Liver (tissue), 8 donors: ENCODE measurements at regions not wholly inside any gene's neighbourhood (a gene's known extent, or its start where the extent isn't known, plus 50 kb on each side); places are given as distances from the start of the nearest gene placed in this dataset.

ENCODE experiments used
- DNase-seq: peaks from one replicate; pipeline ENCODE4 v3.0.0-alpha.2; 2017; ENCODE audit warnings: low spot score
- H3K27ac ChIP-seq, 2 donors: one replicate each; pipeline ENCODE4 v1.7.0; 2013; ENCODE audit warnings: inconsistent platforms in 2 of 2, low read length in 2 of 2, control low read depth in 1 of 2, low read depth in 1 of 2, mild to moderate bottlenecking in 1 of 2
- H3K27me3 ChIP-seq, 4 donors: one replicate each; pipeline versions ENCODE4 v1.6.1 to v1.7.0; 2013; ENCODE audit warnings: low read length in 3 of 4, inconsistent platforms in 1 of 4, mild to moderate bottlenecking in 1 of 4, moderate library complexity in 1 of 4; ENCODE audit not compliant: control insufficient read depth in 4 of 4, insufficient read depth in 4 of 4
- H3K36me3 ChIP-seq, 4 donors: one replicate each; pipeline versions ENCODE4 v1.6.1 to v1.7.0; 2013; ENCODE audit warnings: low read length in 3 of 4, mild to moderate bottlenecking in 3 of 4, low read depth in 1 of 4, moderate library complexity in 1 of 4; ENCODE audit not compliant: control insufficient read depth in 4 of 4, insufficient read depth in 3 of 4
- H3K4me1 ChIP-seq, 4 donors: one replicate each; pipeline versions ENCODE4 v1.6.1 to v1.7.0; 2013; ENCODE audit warnings: low read length in 3 of 4, mild to moderate bottlenecking in 3 of 4, moderate library complexity in 1 of 4; ENCODE audit not compliant: control insufficient read depth in 4 of 4, insufficient read depth in 4 of 4
- H3K4me3 ChIP-seq, 3 donors: one replicate each; pipeline versions ENCODE4 v1.6.1 to v1.7.0; 2013; ENCODE audit warnings: low read length in 3 of 3, control low read depth in 1 of 3, low read depth in 1 of 3, mild to moderate bottlenecking in 1 of 3
- H3K9ac ChIP-seq, 2 donors: one replicate each; pipeline ENCODE4 v1.7.0; 2013; ENCODE audit warnings: low read length in 2 of 2, mild to moderate bottlenecking in 2 of 2, moderate library complexity in 2 of 2, control low read depth in 1 of 2, low read depth in 1 of 2
- H3K9me3 ChIP-seq, 4 donors: one replicate each; pipeline versions ENCODE4 v1.6.1 to v1.7.0; 2013; ENCODE audit warnings: low read length in 3 of 4; ENCODE audit not compliant: control insufficient read depth in 4 of 4
- ATF3 ChIP-seq: IDR thresholded peaks from 2 replicates; pipeline ENCODE4 v1.6.1; 2016; ENCODE audit warnings: antibody characterized with exemption
- EGR1 ChIP-seq, 2 donors: IDR thresholded peaks; 2 replicates each; pipeline ENCODE4 v1.6.1; 2016 to 2018; ENCODE audit warnings: antibody characterized with exemption in 2 of 2, low read depth in 2 of 2
- FOXA1 ChIP-seq: IDR thresholded peaks from 2 replicates; pipeline ENCODE4 v1.6.1; 2016; ENCODE audit warnings: antibody characterized with exemption
- FOXA2 ChIP-seq: IDR thresholded peaks from 2 replicates; pipeline ENCODE4 v1.6.1; 2016; ENCODE audit warnings: antibody characterized with exemption
- GABPA ChIP-seq, 2 donors: IDR thresholded peaks in 1 of 2; conservative IDR thresholded peaks in 1 of 2; 2 replicates each; pipeline ENCODE4 v1.6.1; 2016; ENCODE audit warnings: antibody characterized with exemption in 2 of 2, mild to moderate bottlenecking in 1 of 2, moderate library complexity in 1 of 2
- HNF4A ChIP-seq, 2 donors: conservative IDR thresholded peaks; 2 replicates each; pipeline ENCODE4 v1.6.1; 2016; ENCODE audit warnings: antibody characterized with exemption in 2 of 2, mild to moderate bottlenecking in 2 of 2
- HNF4G ChIP-seq: IDR thresholded peaks from 2 replicates; pipeline ENCODE4 v1.6.1; 2016; ENCODE audit warnings: antibody characterized with exemption
- JUND ChIP-seq, 2 donors: IDR thresholded peaks; 2 replicates each; pipeline ENCODE4 v1.6.1; 2016; ENCODE audit warnings: antibody characterized with exemption in 2 of 2
- NR2F2 ChIP-seq: IDR thresholded peaks from 2 replicates; pipeline ENCODE4 v1.6.1; 2016; ENCODE audit warnings: antibody characterized with exemption
- RAD21 ChIP-seq, 2 donors: IDR thresholded peaks; 2 replicates each; pipeline ENCODE4 v1.6.1; 2016; ENCODE audit warnings: antibody characterized with exemption in 2 of 2, mild to moderate bottlenecking in 2 of 2
- REST ChIP-seq: IDR thresholded peaks from 2 replicates; pipeline ENCODE4 v1.6.1; 2016; ENCODE audit warnings: antibody characterized with exemption, mild to moderate bottlenecking
- RXRA ChIP-seq, 2 donors: IDR thresholded peaks; 2 replicates each; pipeline ENCODE4 v1.6.1; 2017 to 2018; ENCODE audit warnings: antibody characterized with exemption in 2 of 2, mild to moderate bottlenecking in 1 of 2
- SP1 ChIP-seq: IDR thresholded peaks from 2 replicates; pipeline ENCODE4 v1.6.1; 2018; ENCODE audit warnings: antibody characterized with exemption, mild to moderate bottlenecking
- TAF1 ChIP-seq: conservative IDR thresholded peaks from 2 replicates; pipeline ENCODE4 v1.6.1; 2016; ENCODE audit warnings: antibody characterized with exemption, mild to moderate bottlenecking
- YY1 ChIP-seq: IDR thresholded peaks from 2 replicates; pipeline ENCODE4 v1.6.1; 2016; ENCODE audit warnings: antibody characterized with exemption, mild to moderate bottlenecking
- WGBS: extraction: QIAGEN DNeasy Blood & Tissue Kit; methylation state at CpG from one replicate; pipeline ENCODE4 v1.1.7; 2013; 5-methylcytosine and 5-hydroxymethylcytosine counted together
- TF ChIP-seq, protein P1 (sequence below): IDR thresholded peaks from 2 replicates; pipeline ENCODE4 v1.6.1; 2016; ENCODE audit warnings: antibody characterized with exemption
- TF ChIP-seq, protein P2 (sequence below): fragments of 150-350 bp; IDR thresholded peaks from 2 replicates; pipeline ENCODE4 v1.5.1; 2017; ENCODE audit warnings: improper control_type of control experiment, low read depth, low read length; ENCODE audit not compliant: missing input control
- TF ChIP-seq, protein P3 (sequence below): IDR thresholded peaks from 2 replicates; pipeline ENCODE4 v1.6.1; 2016; ENCODE audit warnings: antibody characterized with exemption
- donor health status: healthy.
- donor health status: healthy.
- donor health status: healthy.
- donor health status: healthy.
- donor health status: healthy.

GRCh38 chr14:28607661-28608060 lies 158.9 kb upstream of the FOXG1 start:
- H3K4me1 ChIP-seq, result no peaks in the 10 kb centered on the region
- H3K27me3 ChIP-seq, result peaks cover 0 to 5% (median 0%) of the 10 kb centered on the region in 4 donors
- H3K36me3 ChIP-seq, result no peaks in the 10 kb centered on the region
- TF ChIP-seq REST (no peak), YY1 (no peak), HNF4A (conservative IDR thresholded peaks at IDR 0.05) (no peak), TAF1 (no peak), FOXA2 (no peak), GABPA (IDR thresholded peaks at IDR 0.05 in 1 of 2, conservative IDR thresholded peaks at IDR 0.05 in 1 of 2) (no peak), NR2F2 (no peak), RAD21 (IDR thresholded peaks at IDR 0.05) (no peak), EGR1 (IDR thresholded peaks at IDR 0.05; ENCODE audit: low read depth in 2 of 2) (no peak), JUND (IDR thresholded peaks at IDR 0.05) (no peak), SP1 (no peak), RXRA (IDR thresholded peaks at IDR 0.05) (no peak), FOXA1 (no peak), ATF3 (no peak), HNF4G (no peak)
- TF ChIP-seq, protein P1, sequence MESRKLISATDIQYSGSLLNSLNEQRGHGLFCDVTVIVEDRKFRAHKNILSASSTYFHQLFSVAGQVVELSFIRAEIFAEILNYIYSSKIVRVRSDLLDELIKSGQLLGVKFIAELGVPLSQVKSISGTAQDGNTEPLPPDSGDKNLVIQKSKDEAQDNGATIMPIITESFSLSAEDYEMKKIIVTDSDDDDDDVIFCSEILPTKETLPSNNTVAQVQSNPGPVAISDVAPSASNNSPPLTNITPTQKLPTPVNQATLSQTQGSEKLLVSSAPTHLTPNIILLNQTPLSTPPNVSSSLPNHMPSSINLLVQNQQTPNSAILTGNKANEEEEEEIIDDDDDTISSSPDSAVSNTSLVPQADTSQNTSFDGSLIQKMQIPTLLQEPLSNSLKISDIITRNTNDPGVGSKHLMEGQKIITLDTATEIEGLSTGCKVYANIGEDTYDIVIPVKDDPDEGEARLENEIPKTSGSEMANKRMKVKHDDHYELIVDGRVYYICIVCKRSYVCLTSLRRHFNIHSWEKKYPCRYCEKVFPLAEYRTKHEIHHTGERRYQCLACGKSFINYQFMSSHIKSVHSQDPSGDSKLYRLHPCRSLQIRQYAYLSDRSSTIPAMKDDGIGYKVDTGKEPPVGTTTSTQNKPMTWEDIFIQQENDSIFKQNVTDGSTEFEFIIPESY, result no peak
- TF ChIP-seq, protein P2, sequence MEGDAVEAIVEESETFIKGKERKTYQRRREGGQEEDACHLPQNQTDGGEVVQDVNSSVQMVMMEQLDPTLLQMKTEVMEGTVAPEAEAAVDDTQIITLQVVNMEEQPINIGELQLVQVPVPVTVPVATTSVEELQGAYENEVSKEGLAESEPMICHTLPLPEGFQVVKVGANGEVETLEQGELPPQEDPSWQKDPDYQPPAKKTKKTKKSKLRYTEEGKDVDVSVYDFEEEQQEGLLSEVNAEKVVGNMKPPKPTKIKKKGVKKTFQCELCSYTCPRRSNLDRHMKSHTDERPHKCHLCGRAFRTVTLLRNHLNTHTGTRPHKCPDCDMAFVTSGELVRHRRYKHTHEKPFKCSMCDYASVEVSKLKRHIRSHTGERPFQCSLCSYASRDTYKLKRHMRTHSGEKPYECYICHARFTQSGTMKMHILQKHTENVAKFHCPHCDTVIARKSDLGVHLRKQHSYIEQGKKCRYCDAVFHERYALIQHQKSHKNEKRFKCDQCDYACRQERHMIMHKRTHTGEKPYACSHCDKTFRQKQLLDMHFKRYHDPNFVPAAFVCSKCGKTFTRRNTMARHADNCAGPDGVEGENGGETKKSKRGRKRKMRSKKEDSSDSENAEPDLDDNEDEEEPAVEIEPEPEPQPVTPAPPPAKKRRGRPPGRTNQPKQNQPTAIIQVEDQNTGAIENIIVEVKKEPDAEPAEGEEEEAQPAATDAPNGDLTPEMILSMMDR, result no peak
- TF ChIP-seq, protein P3, sequence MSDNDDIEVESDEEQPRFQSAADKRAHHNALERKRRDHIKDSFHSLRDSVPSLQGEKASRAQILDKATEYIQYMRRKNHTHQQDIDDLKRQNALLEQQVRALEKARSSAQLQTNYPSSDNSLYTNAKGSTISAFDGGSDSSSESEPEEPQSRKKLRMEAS, result no peak
- H3K27ac ChIP-seq, result no peak overlapping the region
- no peak overlapping the region for H3K4me3 ChIP-seq
- DNase-seq, result no peak
- no peak overlapping the region for H3K9ac ChIP-seq
- 65% methylated on average over 5 of the region's 5 CpGs for WGBS
- no peaks in the 10 kb centered on the region for H3K9me3 ChIP-seq
